NCI-H1092 (cell line): ENCODE measurements at regions not wholly inside any gene's neighbourhood (a gene's known extent, or its start where the extent isn't known, plus 50 kb on each side); places are given as distances from the start of the nearest gene placed in this dataset.

Experiments
- DNase-seq: peaks from one replicate; lab custom pipeline; 2025; lab: John Stamatoyannopoulos, UW

DNA sequence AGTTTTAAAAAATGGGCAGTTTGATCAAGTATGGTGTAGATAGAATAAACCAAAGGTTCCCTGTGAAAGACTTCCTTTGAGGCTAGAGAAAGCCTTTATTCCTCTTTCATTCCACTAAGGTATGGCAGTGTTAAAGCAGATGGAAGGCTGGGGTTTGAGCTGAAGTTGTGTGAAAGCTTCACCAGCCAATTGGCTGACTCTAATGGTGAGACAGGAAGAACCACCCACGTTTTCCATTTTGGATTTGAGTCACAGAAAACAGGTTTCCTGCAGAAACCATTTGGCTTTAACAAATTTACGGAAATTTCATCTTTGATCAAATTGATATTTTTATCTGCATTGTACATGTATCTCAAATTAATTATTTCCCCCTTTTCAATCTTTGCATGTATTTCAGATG, 455.0 kb downstream of the PCNX1 start:
- no peak for DNase-seq

DNA sequence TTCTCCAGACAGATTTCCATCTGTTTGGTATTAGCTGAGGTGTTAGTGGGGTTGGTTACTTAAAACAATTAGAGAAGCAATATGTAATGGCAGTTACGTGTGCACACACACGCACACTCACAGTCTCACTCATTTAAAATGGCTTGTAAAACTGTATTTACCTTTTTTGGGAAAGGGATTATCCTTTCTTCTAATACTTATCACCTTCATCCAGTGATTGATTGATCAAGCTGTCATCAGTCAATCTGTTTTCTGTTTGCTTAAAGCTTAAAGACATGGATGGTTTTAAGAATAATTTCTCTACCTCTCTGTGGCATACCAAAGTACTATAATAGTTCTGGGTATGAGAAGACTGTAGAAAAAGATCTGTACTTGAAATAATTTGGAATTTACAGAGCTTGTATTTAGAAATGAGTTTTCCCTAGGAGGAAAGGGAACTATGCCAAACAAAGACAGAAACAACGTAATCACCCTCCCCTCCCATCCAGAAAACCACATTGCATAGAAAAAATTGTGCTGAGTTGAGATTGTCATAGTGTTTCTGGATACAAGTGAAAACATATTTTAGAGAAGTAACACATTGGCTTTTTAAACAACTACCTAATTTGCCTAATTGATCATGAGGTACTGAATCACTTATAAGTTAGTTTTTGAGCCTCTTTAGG, 455.8 kb downstream of the PCNX1 start:
- no peak for DNase-seq

DNA sequence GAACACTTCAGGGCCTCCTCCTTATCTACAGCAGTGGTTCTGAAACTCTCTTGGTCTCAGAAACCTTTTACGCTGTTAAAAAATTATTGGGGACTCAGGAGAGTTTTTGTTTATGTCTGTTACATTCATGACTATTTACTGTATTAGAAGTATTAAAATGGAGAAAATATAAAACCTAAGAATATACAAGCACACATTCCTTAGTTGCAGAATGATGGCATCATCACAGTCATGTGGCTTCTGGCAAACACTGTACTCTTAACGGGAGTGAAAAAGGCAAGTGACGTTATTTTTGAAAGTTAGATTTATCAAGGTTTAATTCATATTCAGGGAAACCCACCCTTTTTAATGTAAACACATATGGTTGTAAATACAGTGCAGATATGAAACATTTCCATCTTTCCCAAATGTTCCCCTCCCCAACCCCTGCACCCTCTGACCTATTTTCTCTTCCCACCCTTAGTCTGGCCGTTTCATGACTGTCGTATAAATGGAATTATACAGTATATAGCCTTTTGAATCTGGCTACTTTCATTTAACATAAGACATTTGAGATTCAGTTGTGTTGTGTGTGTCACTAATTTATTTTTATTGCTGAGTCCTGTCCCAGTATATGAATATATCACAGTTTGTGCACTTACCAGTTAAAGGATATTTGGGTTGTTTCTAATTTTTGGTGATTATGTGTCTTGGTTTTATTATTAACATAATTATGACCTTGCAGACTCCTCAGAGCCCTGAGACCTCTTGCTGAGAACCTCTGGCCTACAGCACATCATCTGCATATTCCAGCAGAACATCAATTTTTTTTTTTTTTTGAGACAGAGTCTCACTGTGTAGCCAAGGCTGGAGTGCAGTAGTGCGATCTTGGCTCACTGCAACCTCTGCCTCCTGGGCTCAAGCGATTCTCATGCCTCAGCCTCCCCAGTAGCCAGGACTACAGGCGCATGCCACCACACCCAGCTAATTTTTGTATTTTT, 457.0 kb downstream of the PCNX1 start:
- no peak for DNase-seq

DNA sequence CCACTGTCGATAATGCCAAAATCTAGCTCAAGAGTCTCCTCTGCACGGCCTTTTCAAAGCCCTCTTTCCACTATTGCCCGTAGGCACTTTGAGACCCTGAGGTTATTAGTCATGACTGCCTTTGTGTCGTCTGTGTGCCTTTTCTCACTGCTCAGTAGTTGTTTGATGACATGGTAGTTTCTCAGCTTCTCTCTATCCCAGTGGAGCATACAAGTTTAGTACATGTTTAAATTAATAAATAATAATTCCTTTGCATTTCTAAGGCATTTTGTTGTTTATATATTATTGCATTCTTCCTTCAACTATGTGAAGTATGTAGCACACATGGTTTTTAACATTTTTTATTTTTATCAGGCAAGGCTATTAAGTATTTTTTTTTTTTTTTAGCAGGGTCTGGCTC, 458.1 kb downstream of the PCNX1 start:
- no peak for DNase-seq

DNA sequence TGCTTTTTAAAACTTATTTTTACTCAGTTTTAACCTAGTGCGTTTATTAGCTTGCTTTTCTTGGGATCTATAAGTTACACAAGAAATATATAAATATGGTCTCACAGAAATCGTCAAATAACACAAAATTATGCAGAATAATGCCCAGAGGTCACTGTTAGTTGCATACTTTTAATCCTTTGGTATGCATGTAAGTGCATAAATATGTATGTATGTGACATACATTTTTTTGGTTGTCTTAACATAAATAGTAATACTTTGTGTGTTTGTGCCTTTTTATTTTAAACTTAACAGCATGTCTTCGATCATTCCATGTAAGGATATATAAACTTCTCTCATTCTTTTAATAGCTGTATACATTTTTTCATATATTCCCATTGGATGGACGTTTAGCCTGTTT, 459.6 kb downstream of the PCNX1 start:
- no peak for DNase-seq

DNA sequence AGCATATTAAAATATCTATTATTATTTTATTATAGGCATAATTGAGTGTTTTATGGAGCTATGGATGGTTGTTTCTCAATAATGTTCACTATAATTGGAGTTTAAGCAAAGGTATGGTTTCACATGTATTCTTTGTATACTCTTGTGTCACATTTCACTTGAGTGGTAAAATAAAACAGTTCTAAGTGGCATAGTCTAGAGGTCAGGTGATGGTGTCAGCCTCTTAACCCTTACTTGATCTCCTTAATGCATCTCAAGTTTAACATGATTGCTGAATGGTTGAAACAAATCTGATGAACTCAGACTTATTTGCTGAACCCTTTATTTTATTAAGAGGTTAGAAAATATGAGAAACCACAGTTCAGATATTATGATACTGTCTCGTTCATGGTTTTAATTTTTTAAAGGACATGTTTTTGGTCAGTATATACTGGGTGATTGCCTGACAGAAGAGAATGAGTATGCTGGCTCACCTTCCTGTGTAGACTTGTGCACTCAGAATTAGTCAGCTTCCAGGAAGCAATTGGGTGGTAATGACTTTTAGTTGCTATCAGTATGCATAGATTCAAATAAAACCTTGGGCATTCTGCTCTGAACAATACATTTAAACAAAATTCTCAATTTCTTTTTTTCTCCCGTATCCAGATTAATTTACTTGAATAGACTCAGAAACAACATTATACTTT, 464.6 kb downstream of the PCNX1 start:
- DNase-seq, result no peak

DNA sequence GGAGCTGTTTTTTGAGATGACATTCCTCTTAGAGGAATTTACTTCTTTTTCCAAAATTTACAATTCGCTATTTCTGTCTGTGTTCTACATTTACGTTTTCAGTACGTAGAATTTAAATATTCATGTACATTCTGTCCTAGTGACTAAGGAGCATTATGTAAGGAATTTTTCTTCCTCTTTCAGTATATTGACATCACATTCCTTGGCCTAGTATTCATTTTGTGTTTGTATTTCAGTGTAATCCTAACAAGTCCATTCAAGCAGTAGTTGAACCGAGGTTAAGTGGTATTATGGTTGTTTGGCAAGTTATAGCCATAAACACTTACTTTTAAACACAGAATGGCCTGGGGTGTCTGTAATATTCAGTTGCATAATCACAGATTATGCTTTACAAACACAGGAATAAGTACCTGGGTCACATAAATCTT, 465.2 kb downstream of the PCNX1 start:
- DNase-seq, result no peak

DNA sequence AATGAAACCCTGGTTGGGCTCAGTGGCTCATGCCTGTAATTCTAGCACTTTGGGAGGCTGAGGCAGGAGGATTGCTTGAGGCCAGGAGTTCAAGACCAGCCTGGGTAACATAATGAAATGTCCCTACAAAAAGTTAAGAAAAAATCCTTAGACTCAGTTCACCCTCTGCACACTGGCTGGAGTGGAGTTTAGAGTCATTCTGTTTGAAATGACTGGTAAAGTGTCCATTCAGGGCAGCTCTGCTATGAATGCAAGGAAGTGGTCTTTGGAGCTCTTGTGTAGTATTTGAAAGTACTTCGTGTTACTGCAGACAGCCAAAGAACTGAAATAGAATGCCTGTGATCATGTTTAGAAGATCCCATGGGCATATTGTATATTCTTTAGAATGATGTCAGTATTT, 466.5 kb downstream of the PCNX1 start:
- DNase-seq, result no peak

DNA sequence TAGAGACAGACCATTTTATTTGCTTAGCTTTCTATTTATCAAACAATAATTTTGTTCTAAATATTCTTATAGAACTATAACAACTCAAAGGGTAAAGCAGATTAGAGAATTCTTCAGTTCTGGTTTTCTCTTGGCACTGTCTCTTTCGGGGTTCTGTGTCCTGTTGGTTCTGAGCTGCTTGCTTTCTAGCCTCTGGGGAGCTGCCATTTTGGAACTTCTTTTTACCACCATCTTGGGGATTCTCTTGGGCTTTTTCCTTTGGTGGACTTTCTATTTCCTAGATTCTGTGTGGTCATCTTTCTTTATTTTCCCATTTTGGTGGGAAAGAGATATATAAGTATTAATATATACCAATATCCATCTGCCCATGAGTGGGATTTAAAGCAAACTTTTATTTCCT, 467.7 kb downstream of the PCNX1 start:
- no peak for DNase-seq

DNA sequence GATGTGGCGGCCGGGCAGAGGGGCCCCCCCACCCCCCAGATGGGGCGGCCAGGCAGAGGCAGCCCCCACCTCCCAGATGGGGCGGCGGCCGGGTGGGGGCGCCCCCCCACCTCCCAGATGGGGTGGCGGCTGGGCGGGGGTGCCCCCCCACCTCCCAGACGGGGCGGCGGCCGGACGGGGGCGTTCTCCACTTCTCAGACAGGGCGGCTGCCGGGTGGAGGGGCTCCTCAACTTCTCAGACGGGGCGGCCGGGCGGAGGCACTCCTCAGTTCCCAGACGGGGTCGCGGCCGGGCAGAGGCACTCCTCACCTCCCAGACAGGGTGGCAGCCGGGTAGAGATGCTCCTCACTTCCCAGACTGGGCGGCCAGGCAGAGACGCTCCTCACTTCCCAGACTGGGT, 469.8 kb downstream of the PCNX1 start:
- no peak for DNase-seq

DNA sequence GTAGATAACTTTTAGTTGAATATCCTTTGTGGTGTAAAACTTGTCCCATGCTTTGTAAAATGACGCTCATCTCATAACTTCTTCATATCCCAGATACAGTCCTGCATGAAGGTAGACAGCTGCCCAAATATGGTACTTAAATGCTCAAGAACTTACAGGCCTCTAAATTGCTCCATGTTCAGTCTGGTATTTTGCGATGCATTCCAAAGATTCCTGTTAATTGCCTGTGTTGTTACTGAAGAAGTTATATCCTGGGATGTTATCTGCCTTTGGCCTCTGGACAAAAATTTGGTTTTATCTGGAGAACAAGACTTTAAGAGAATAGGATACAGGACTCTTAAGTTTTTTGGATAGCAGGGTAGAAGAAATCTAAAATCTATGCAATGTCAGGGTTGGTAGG, 473.0 kb downstream of the PCNX1 start:
- no peak for DNase-seq

DNA sequence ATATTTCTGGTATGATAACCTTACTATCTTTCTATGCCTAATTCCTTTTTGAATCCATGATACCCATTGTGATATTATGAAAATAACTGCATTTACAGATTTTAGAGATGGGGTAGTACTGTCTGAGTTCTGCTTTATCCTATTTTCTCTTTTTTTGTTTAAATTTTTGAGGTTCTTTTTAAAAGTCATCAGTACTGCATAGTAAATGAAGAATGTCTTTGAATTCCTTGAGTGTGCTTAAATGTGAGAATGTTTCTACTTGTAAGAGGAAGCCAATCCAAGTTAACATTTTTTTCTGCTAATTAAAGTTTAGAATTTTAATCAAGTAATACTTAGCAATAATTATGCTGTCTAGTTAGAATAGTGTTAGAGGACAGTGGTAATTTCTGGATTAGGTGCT, 474.6 kb downstream of the PCNX1 start:
- DNase-seq, result no peak

DNA sequence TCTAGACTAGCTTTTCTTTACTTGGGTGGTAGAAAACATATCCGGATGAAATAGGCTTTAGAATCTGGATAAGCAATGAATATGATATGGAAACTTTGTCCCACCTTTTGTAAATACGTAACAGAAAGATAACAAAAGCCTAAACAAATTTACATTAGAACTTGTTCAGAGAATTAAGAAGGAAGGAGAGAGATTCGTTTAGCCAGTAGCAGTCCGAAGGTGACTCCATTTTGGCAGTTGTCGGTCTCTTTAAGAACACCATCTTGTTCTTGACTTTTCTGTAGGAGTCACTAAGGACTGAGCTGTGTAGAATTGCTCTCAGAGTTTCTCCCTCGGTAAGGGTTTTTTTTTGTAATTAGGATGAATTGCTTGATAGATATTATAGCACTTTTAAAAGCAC, 475.1 kb downstream of the PCNX1 start:
- no peak for DNase-seq

DNA sequence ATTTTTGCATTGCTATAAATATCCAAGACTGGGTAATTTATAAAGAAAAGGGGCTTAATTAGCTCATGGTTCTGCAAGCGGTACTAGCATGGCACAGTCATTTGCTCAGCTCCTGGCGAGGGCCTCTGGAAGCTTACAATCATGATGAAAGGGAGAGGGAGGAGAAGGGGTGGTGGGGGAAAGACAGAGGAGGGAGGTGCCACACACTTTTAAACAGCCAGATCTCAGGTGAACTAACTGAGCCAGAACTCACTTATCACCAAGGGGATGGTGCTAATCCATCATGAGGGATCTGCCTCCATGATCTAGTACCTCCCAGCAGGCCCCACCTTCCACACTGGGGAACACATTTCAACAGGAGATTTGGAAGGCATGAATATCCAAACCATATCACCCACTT, 476.3 kb downstream of the PCNX1 start:
- no peak for DNase-seq

DNA sequence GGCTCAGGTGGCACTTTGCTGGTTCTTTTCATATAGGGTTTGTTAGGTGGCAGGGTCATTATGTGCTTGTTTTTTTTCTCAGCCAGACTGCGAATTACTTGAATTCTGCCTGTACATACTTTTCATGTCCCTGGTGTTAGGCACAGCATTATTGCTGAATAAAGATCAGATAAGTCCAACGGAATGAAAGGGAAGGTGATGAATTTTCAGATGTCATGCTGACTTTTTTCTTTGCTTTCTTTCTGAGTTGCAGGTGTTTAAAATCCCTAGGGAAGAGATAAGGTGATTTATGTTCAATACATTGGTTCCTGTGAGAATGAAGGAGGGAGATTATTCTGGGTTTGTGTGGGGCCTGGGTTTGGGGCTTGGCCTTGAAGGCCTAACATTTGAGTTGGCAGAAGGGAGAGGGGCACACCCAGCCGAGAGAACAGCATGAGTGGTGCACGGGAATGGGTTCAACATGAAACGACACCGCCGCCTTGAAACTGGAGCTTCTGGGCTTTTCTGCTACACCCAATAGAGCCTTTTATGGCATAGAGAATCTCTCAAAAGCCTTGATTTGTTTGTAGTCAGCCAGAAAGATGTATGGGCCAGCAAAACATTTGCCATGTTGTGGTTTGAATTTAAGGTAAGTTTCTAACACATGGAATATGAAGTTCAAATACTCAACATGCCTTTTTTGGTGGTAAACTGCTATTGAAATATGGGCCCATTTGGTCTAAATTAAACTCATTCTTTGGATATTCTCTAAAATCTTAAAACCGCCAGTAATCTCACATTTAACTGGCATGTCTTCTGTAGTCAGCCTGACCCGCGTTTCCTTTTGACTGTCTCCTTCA, 477.0 kb downstream of the PCNX1 start:
- DNase-seq, result no peak

DNA sequence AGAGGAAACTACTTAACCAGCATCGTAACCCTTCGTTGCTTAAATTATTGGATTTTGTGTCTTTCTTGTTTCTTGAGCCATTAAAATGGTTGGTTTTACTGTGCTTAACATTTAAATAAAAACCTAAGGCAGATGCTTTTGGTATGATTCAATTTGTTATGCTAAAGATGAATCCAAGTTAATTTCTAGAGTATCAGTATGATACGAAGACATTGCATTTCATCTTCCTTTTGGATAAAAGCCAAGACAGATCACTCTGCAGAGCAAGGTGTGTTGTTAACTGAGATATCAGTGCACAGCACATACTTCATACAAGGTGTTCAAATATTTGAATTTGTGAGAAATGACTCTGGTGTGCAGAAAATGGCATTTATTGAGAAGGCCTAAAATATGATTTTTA, 480.5 kb downstream of the PCNX1 start:
- no peak for DNase-seq

DNA sequence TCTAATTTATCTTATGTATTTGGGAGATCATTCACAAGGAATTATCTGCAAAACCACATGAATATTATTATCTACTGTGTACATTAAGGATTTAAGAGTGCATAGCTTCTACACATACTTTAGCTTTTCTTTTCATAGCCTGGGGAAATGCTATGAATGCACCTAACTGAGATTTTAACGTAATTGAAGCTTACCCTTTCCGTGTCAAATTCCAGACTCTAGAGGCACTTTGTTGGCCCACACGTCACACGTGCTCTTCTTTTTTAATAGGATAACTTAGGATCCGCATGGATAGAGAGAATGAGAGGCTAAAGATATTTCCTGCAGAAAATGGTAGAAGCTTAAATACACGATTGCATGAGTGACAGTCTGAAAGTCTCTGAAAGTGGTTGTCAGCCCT, 481.1 kb downstream of the PCNX1 start:
- DNase-seq, result no peak

DNA sequence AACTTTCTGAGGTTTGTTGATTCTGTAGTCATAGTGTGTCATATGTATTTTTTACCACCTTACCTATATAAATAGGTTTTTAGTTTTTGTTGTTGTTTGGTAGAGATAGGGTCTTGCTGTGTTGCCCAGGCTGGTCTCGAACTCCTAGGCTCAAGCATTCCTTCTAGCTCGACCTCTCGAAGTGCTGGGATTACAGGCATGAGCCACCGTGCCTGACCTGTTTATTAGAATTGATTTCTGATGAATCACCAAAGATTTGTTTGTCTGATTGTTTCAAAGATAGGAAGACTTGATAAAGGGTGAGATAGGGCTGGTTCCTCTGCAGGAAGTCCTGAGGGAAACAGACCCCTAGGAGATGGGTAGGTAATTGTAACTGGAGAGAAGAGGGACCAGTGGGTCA, 481.6 kb downstream of the PCNX1 start:
- no peak for DNase-seq

DNA sequence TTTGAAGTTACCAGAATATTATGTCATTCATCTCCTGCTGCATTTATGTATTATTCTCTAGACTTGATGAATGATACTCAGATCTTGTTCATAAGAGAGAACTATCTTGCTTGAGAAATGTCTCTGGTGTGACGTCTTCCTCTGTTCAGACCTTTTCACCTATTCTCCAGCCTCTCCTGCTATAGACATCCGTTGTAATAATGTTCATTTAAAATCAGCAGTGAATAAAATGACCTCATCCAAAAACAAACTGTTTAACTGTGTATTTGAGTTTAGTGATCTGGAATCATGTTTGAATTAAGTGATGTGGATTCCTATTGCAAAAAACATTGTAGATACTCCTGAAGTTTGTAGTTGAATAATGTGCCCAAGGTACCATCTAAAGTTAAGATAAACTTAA, 487.1 kb downstream of the PCNX1 start:
- no peak for DNase-seq

DNA sequence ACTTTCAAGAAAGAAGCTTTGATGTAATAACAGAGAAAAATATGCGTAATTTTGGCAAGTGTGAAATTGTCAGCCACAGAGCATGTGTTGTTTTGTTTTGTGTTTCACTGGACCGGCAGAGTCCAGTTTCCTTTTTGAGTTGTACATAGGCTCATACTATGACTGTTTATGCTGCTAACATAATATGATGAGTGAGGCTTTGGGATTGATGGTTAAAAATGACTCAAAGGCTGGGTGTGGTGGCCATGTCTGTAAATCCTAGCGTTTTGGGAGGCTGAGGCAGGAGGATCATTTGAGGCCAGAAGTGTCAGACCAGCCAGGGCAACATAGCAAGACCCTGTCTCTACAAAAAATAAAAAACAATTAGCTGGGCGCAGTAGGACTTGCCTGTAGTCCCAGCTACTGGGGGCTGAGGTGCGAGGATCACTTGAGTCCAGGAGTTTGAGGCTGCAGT, 487.9 kb downstream of the PCNX1 start:
- DNase-seq, result no peak

DNA sequence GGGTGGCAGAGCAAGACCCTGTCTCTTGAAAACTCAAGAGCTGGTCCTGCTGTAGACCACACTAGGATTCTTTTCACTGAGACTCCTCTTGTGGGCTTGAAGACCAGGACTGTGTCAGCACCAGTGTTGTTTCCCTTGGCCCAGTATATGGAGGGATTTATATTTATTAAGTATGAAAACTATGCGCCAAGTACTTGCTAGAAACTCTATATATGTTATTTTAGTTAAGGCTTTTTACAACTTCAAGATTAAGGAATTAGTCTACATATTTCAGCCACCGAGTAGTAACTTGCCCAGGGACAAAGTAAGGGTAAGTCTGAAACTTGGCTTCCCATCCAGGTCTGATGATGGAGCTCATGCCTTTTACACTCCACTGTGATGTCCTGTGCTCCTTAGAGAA, 488.4 kb downstream of the PCNX1 start:
- DNase-seq, result no peak
